Testis (tissue), 2 donors: ENCODE measurements at regions not wholly inside any gene's neighbourhood (a gene's known extent, or its start where the extent isn't known, plus 50 kb on each side); places are given as distances from the start of the nearest gene placed in this dataset.

Experiments
- POLR2A ChIP-seq: fragments of 450-650 bp; IDR thresholded peaks from one replicate; pipeline ENCODE4 v1.6.1; 2017; ENCODE audit warnings: antibody characterized with exemption, mild to moderate bottlenecking, moderate library complexity
- TF ChIP-seq, protein P1 (sequence below), 3 experiments: fragments of 450-650 bp in 2 of 3; fragments of 200-600 bp in 1 of 3; sonication (generic) in 1 of 3; IDR thresholded peaks; one replicate each; pipeline ENCODE4 v1.5.1; 2016 to 2019; ENCODE audit warnings: antibody characterized with exemption in 3 of 3, mild to moderate bottlenecking in 2 of 3, moderate library complexity in 1 of 3

DNA sequence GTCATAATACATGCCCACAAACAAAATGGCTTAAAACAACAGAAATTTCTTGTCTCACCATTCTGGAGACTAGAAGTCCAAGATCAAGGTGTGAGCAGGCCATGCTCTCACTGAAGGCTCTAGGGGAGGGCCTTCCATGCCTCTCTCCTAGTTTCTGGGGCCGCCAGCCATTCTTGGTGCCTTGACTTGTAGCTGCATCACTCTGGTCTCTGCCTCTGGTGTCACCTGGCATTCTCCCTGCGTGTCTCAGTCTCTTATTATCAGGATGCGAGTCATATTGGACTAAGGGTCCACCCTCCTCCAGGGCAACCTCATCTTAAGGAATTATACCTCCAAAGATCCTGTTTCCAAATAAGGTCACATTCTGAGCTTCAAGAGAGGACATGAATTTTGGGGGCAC is 76.1 kb downstream of the KCNF1 start:
- TF ChIP-seq, protein P1, sequence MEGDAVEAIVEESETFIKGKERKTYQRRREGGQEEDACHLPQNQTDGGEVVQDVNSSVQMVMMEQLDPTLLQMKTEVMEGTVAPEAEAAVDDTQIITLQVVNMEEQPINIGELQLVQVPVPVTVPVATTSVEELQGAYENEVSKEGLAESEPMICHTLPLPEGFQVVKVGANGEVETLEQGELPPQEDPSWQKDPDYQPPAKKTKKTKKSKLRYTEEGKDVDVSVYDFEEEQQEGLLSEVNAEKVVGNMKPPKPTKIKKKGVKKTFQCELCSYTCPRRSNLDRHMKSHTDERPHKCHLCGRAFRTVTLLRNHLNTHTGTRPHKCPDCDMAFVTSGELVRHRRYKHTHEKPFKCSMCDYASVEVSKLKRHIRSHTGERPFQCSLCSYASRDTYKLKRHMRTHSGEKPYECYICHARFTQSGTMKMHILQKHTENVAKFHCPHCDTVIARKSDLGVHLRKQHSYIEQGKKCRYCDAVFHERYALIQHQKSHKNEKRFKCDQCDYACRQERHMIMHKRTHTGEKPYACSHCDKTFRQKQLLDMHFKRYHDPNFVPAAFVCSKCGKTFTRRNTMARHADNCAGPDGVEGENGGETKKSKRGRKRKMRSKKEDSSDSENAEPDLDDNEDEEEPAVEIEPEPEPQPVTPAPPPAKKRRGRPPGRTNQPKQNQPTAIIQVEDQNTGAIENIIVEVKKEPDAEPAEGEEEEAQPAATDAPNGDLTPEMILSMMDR (IDR thresholded peaks at IDR 0.05) = no peak
- TF ChIP-seq POLR2A = no peak
